ENCODE measurements at regions not wholly inside any gene's neighbourhood (a gene's known extent, or its start where the extent isn't known, plus 50 kb on each side); places are given as distances from the start of the nearest gene placed in this dataset.

GRCh38 chr5:9922719-9923118 is 292.6 kb upstream of the TAS2R1 start:
- DNase-seq (ENCODE audit: low read depth) = no peak
- no peak overlapping the region for H3K4me3 ChIP-seq (ENCODE audit: low read depth, low read length)
- TF ChIP-seq, protein P1, sequence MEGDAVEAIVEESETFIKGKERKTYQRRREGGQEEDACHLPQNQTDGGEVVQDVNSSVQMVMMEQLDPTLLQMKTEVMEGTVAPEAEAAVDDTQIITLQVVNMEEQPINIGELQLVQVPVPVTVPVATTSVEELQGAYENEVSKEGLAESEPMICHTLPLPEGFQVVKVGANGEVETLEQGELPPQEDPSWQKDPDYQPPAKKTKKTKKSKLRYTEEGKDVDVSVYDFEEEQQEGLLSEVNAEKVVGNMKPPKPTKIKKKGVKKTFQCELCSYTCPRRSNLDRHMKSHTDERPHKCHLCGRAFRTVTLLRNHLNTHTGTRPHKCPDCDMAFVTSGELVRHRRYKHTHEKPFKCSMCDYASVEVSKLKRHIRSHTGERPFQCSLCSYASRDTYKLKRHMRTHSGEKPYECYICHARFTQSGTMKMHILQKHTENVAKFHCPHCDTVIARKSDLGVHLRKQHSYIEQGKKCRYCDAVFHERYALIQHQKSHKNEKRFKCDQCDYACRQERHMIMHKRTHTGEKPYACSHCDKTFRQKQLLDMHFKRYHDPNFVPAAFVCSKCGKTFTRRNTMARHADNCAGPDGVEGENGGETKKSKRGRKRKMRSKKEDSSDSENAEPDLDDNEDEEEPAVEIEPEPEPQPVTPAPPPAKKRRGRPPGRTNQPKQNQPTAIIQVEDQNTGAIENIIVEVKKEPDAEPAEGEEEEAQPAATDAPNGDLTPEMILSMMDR (conservative IDR thresholded peaks at IDR 0.05; ENCODE audit: low read depth, low read length) = peak; percentile 31

GRCh38 chr5:9920697-9921096 is 290.5 kb upstream of the TAS2R1 start:
- TF ChIP-seq, protein P1 (conservative IDR thresholded peaks at IDR 0.05; ENCODE audit: low read depth, low read length) = peak; percentile 17
- no peak for DNase-seq (ENCODE audit: low read depth)
- no peak overlapping the region for H3K4me3 ChIP-seq (ENCODE audit: low read depth, low read length)

- TF ChIP-seq, protein P1 (conservative IDR thresholded peaks at IDR 0.05; ENCODE audit: low read depth, low read length) = no peak
- peak; percentile 58 for DNase-seq (ENCODE audit: low read depth)
- no peak overlapping the region for H3K4me3 ChIP-seq (ENCODE audit: low read depth, low read length)
These were observed 289.3 kb upstream of the TAS2R1 start for GRCh38 chr5:9919306-9920030.

DNA sequence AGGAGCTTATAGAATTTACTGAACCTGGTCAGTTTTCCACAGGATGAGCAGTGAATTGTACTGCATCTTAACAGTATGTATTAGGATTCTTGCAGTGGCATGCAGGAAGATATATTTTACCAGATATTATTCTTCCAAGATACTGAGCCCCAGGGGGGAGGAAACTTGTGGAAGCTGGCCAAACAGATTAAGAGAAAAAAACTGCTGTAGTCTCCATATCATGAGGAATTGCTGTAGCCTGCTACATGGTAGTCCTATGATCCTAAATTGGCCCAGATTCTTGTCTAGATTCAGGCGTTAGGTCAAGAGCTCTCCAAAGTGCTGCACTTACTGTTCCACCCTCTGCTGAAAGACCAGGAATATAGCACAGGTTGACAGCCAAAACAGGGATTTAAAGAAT is 275.5 kb upstream of the TAS2R1 start:
- no peak overlapping the region for H3K4me3 ChIP-seq (ENCODE audit: low read depth, low read length)
- peak; percentile 36 for DNase-seq (ENCODE audit: low read depth)
- TF ChIP-seq, protein P1 (conservative IDR thresholded peaks at IDR 0.05; ENCODE audit: low read depth, low read length) = no peak

DNA sequence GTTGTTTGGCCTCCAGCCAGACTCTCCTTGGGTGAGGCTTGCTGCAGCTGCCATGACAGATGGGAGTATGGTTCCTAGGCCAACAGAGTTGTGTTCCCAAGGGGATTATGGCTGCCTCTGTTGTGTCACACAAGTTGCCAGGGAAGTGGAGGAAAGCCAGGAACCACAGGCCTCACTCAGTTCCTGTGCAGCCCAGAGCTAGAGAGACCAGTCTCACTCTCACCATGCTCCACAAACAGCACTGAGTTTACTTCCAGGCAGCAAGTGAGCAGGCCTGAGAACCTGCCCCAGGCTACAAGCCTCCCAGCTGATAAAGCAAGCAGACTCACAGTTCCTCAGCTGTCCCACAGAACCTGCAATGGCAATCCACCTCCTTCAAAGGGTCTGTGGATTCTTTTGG is 273.6 kb upstream of the TAS2R1 start:
- TF ChIP-seq, protein P1 (conservative IDR thresholded peaks at IDR 0.05; ENCODE audit: low read depth, low read length) = no peak

GRCh38 chr5:9898319-9898718 is 268.2 kb upstream of the TAS2R1 start:
- H3K4me3 ChIP-seq (ENCODE audit: low read depth, low read length) = no peak overlapping the region
- TF ChIP-seq, protein P1 (conservative IDR thresholded peaks at IDR 0.05; ENCODE audit: low read depth, low read length) = peak; percentile 78
- DNase-seq (ENCODE audit: low read depth) = peak; percentile 68

More for the DNA sequence above, 273.6 kb upstream of the TAS2R1 start:
- H3K4me3 ChIP-seq (ENCODE audit: low read depth, low read length) = no peak overlapping the region
- peak; percentile 71 for DNase-seq (ENCODE audit: low read depth)

GRCh38 chr5:9895302-9895645 is 265.1 kb upstream of the TAS2R1 start:
- H3K4me3 ChIP-seq (ENCODE audit: low read depth, low read length) = no peak overlapping the region
- TF ChIP-seq, protein P1 (conservative IDR thresholded peaks at IDR 0.05; ENCODE audit: low read depth, low read length) = no peak

More at GRCh38 chr5:9895302-9895645, 265.1 kb upstream of the TAS2R1 start:
- peak; percentile 56 for DNase-seq (ENCODE audit: low read depth)

Data from choroid plexus epithelial cell (primary cell).